PFSK-1 (cell line): ENCODE measurements at regions not wholly inside any gene's neighbourhood (a gene's known extent, or its start where the extent isn't known, plus 50 kb on each side); places are given as distances from the start of the nearest gene placed in this dataset.

Experiments
- FOXP2 ChIP-seq: optimal IDR thresholded peaks from 2 replicates; pipeline ENCODE3; 2011; ENCODE audit warnings: borderline replicate concordance, control low read depth, inconsistent platforms; ENCODE audit not compliant: insufficient read depth; ENCODE audit errors: extremely low read length, extremely low read depth
- POLR2AphosphoS5 ChIP-seq: IDR thresholded peaks from 2 replicates; pipeline ENCODE4 v1.6.1; 2012; ENCODE audit warnings: low read depth, mild to moderate bottlenecking, control low read depth, low read length, moderate library complexity
- SIN3A ChIP-seq: IDR thresholded peaks from 2 replicates; pipeline ENCODE4 v1.6.1; 2012; ENCODE audit warnings: mild to moderate bottlenecking, low read length, moderate library complexity, borderline replicate concordance; ENCODE audit not compliant: insufficient read depth
- TAF1 ChIP-seq: IDR thresholded peaks from 2 replicates; pipeline ENCODE4 v1.6.1; 2012; ENCODE audit warnings: low read length, control low read depth, borderline replicate concordance; ENCODE audit not compliant: insufficient read depth
- TF ChIP-seq, protein P1 (sequence below), 2 experiments: IDR thresholded peaks; 2 replicates each; pipeline versions ENCODE4 v1.6.1 to v1.8.0; 2011 to 2012; ENCODE audit warnings: low read depth in 2 of 2, low read length in 2 of 2, control low read depth in 1 of 2, inconsistent platforms in 1 of 2, mild to moderate bottlenecking in 1 of 2, moderate library complexity in 1 of 2; ENCODE audit not compliant: insufficient read depth in 1 of 2

DNA sequence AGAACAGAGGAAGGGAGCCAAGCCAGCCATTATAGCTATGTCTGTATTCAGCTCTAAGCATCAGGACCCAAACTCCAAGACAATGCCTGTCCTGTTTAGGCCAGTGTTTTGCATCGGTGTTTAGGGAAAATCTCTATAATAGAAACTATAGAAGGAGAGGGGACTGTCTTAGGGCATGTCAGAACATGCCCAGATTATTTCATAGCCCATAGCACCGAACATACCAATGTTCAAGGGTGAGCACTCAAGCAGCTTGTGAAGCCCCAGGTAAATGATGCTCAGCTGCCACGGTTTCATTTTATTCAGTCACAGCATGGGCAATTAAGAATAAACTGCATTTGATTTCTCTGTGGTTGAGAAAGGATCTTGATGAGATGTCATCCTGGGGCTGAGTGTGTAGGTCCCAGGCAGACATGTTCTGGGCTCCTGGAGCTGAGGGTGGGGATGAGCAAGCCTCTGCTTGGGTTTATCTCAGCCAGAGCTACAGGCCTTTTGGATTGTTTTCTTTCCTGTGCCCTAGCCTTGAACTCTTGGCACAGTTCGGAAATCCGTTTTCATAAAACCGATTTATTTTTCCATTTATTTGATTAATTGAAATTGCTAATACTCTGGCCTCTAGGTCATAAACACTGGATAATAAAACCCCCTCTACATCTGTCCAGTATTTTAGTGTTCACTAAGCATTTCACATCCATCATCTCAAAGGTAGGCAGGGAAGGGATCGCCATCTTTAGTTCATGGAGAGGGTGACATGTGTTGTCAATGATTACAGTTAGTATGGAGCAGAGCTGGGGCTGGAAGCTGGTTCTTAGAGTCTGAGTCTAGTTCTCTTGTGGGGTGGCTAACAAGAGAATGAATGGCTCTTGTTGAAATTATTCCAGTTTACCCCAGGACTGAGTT, 290.7 kb upstream of the ASIC2 start:
- TF ChIP-seq, protein P1, sequence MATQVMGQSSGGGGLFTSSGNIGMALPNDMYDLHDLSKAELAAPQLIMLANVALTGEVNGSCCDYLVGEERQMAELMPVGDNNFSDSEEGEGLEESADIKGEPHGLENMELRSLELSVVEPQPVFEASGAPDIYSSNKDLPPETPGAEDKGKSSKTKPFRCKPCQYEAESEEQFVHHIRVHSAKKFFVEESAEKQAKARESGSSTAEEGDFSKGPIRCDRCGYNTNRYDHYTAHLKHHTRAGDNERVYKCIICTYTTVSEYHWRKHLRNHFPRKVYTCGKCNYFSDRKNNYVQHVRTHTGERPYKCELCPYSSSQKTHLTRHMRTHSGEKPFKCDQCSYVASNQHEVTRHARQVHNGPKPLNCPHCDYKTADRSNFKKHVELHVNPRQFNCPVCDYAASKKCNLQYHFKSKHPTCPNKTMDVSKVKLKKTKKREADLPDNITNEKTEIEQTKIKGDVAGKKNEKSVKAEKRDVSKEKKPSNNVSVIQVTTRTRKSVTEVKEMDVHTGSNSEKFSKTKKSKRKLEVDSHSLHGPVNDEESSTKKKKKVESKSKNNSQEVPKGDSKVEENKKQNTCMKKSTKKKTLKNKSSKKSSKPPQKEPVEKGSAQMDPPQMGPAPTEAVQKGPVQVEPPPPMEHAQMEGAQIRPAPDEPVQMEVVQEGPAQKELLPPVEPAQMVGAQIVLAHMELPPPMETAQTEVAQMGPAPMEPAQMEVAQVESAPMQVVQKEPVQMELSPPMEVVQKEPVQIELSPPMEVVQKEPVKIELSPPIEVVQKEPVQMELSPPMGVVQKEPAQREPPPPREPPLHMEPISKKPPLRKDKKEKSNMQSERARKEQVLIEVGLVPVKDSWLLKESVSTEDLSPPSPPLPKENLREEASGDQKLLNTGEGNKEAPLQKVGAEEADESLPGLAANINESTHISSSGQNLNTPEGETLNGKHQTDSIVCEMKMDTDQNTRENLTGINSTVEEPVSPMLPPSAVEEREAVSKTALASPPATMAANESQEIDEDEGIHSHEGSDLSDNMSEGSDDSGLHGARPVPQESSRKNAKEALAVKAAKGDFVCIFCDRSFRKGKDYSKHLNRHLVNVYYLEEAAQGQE (IDR thresholded peaks at IDR 0.05; ENCODE audit: insufficient read depth in 1 of 2, low read depth in 2 of 2, low read length in 2 of 2): no peak
- TF ChIP-seq TAF1 (no peak), SIN3A (no peak), POLR2AphosphoS5 (no peak), FOXP2 (no peak)
